HEK293T (cell line): ENCODE measurements at regions not wholly inside any gene's neighbourhood (a gene's known extent, or its start where the extent isn't known, plus 50 kb on each side); places are given as distances from the start of the nearest gene placed in this dataset.

Experiments
- CTCF ChIA-PET: fragments of 350-600 bp; formaldehyde crosslinking; extraction: SDS; loops from one replicate; lab custom pipeline; 2021; ENCODE audit warnings: antibody characterized with exemption, inconsistent platforms; lab: Yijun Ruan, JAX
- POLR2A ChIA-PET: fragments of 350-600 bp; formaldehyde crosslinking; extraction: SDS; loops from one replicate; lab custom pipeline; 2020; ENCODE audit warnings: antibody characterized with exemption, inconsistent platforms; lab: Yijun Ruan, JAX
- DNase-seq: peaks from one replicate; pipeline ENCODE4 v3.0.0; 2012; ENCODE audit warnings: mixed read lengths; ENCODE audit errors: extremely low spot score
- ARNT ChIP-seq: fragments of 450-650 bp; IDR thresholded peaks from 2 replicates; pipeline ENCODE4 v1.6.1; 2017; ENCODE audit warnings: mild to moderate bottlenecking
- BHLHE40 ChIP-seq: fragments of 450-650 bp; IDR thresholded peaks from 2 replicates; pipeline ENCODE4 v1.6.1; 2016; ENCODE audit warnings: mild to moderate bottlenecking, moderate library complexity, borderline replicate concordance
- CTBP1 ChIP-seq: fragments of 450-650 bp; IDR thresholded peaks from 2 replicates; pipeline ENCODE4 v1.6.1; 2016; ENCODE audit warnings: borderline replicate concordance
- ELF4 ChIP-seq: fragments of 450-650 bp; IDR thresholded peaks from 2 replicates; pipeline ENCODE4 v1.6.1; 2017; ENCODE audit warnings: antibody characterized with exemption
- FOXA1 ChIP-seq: fragments of 450-650 bp; IDR thresholded peaks from 2 replicates; pipeline ENCODE4 v1.6.1; 2016; ENCODE audit warnings: mild to moderate bottlenecking
- FOXK2 ChIP-seq: fragments of 450-650 bp; IDR thresholded peaks from 2 replicates; pipeline ENCODE4 v1.6.1; 2016; ENCODE audit warnings: mild to moderate bottlenecking
- FOXM1 ChIP-seq: fragments of 450-650 bp; IDR thresholded peaks from 2 replicates; pipeline ENCODE4 v1.6.1; 2017; ENCODE audit warnings: mild to moderate bottlenecking, borderline replicate concordance
- HDGF ChIP-seq: fragments of 450-650 bp; IDR thresholded peaks from 2 replicates; pipeline ENCODE4 v1.6.1; 2017; ENCODE audit warnings: antibody characterized with exemption, borderline replicate concordance
- L3MBTL2 ChIP-seq: fragments of 450-650 bp; conservative IDR thresholded peaks from 2 replicates; pipeline ENCODE4 v1.6.1; 2016; ENCODE audit warnings: mild to moderate bottlenecking
- LEF1 ChIP-seq: fragments of 450-650 bp; IDR thresholded peaks from 2 replicates; pipeline ENCODE4 v1.6.1; 2017; ENCODE audit warnings: mild to moderate bottlenecking, borderline replicate concordance
- NFRKB ChIP-seq: fragments of 450-650 bp; IDR thresholded peaks from 2 replicates; pipeline ENCODE4 v1.6.1; 2016; ENCODE audit warnings: mild to moderate bottlenecking, moderate library complexity
- SP1 ChIP-seq: fragments of 450-650 bp; IDR thresholded peaks from 2 replicates; pipeline ENCODE4 v1.6.1; 2017
- SUZ12 ChIP-seq: fragments of 450-650 bp; IDR thresholded peaks from 2 replicates; pipeline ENCODE4 v1.6.1; 2016; ENCODE audit warnings: mild to moderate bottlenecking
- TARDBP ChIP-seq: fragments of 450-650 bp; IDR thresholded peaks from 2 replicates; pipeline ENCODE4 v1.6.1; 2016
- ZNF384 ChIP-seq: fragments of 450-650 bp; IDR thresholded peaks from 2 replicates; pipeline ENCODE4 v1.6.1; 2016
- TF ChIP-seq, protein P1 (sequence below): fragments of 450-650 bp; IDR thresholded peaks from 2 replicates; pipeline ENCODE4 v1.6.1; 2016

DNA sequence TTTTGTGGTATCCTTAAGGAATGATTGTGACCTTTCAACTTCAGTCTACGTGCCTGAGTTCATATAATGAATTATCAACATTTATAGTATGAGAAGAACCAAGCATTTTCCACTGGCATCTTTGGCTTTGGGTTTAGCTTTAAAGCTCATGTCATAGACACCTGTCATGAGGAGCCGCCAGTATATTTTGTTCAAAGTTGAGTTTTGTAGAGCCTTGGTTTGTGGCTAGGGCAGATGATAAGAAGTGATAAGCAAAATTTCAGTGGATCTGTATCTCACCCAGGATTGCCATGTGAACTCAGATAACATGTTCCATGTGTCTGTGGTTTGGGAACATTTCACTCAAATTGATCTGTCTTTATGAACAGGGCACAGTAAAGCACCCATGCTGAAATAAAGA lies 873.2 kb downstream of the STPG2 start:
- POLR2A ChIA-PET: no interaction called here
- CTCF ChIA-PET: no interaction called here
- DNase-seq: no peak
- TF ChIP-seq FOXA1 (no peak), TARDBP (no peak), LEF1 (no peak), FOXM1 (no peak), HDGF (no peak), CTBP1 (no peak), BHLHE40 (no peak), ELF4 (no peak), L3MBTL2 (no peak), ZNF384 (no peak), SUZ12 (no peak), NFRKB (no peak), ARNT (no peak), SP1 (no peak), FOXK2 (no peak)
- TF ChIP-seq, protein P1, sequence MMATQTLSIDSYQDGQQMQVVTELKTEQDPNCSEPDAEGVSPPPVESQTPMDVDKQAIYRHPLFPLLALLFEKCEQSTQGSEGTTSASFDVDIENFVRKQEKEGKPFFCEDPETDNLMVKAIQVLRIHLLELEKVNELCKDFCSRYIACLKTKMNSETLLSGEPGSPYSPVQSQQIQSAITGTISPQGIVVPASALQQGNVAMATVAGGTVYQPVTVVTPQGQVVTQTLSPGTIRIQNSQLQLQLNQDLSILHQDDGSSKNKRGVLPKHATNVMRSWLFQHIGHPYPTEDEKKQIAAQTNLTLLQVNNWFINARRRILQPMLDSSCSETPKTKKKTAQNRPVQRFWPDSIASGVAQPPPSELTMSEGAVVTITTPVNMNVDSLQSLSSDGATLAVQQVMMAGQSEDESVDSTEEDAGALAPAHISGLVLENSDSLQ: no peak

DNA sequence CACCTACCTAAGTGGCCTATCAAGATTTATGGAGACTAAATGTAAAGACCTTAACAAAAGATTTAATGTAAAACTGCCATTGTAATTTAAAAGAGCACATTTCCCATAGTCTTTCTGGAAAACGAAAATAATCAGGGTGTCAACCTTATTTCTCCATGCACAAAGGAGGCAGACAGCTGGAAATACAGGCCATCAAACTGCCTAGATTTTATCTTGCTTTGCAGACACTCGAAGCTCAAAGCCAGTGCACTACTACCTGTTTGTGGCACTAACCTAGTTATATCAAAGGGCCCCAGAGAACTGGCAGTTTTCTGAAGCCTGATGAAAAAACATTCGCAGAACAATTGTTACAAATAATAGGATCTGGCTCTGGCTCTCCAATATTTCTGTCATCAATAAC lies 863.9 kb downstream of the STPG2 start:
- ChIA-PET POLR2A (no interaction called here), CTCF (no interaction called here)
- TF ChIP-seq ELF4 (no peak), HDGF (no peak), ARNT (no peak), FOXM1 (no peak), L3MBTL2 (no peak), CTBP1 (no peak), FOXA1 (no peak), SP1 (no peak), BHLHE40 (no peak), FOXK2 (no peak), LEF1 (no peak), TARDBP (no peak), ZNF384 (no peak), NFRKB (no peak), SUZ12 (no peak)
- TF ChIP-seq, protein P1: no peak
- no peak for DNase-seq

GRCh38 chr4:97300561-97300960 lies 842.7 kb downstream of the STPG2 start:
- TF ChIP-seq ELF4 (no peak), ARNT (no peak), FOXK2 (no peak), LEF1 (no peak), FOXM1 (no peak), L3MBTL2 (no peak), SUZ12 (no peak), NFRKB (no peak), ZNF384 (no peak), BHLHE40 (no peak), CTBP1 (no peak), FOXA1 (no peak), HDGF (no peak), SP1 (no peak), TARDBP (no peak)
- TF ChIP-seq, protein P1: no peak
- ChIA-PET CTCF (no interaction called here), POLR2A (no interaction called here)
- DNase-seq: no peak

DNA sequence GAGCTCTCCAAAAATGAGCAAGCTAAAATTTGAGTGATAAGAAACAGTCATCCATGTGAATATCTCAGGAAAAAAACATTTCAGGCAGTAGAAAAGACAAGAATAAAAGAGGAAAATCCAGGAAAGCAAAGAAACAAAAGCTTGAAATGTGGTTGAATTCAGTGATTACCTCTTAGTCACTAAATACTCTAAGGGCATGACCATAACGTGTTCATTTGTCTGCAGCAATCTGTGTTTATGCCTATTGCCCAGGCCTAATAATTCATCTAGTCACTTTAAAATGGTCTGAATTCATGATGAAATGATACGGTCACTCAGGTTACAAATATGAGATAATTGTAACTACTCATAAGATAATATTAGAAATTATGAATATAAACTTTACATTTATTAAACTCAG lies 837.9 kb downstream of the STPG2 start:
- POLR2A ChIA-PET: no interaction called here

GRCh38 chr4:97309121-97309520 lies 834.2 kb downstream of the STPG2 start:
- ChIA-PET POLR2A (no interaction called here), CTCF (no interaction called here)
- no peak for TF ChIP-seq FOXA1
- TF ChIP-seq BHLHE40: no peak
- TF ChIP-seq ARNT: no peak
- TF ChIP-seq TARDBP: no peak
- no peak for TF ChIP-seq LEF1
- no peak for TF ChIP-seq SP1
- TF ChIP-seq FOXM1: no peak
- DNase-seq: no peak

More for the DNA sequence above, 837.9 kb downstream of the STPG2 start:
- CTCF ChIA-PET: no interaction called here
- TF ChIP-seq FOXM1: no peak
- no peak for TF ChIP-seq SUZ12
- DNase-seq: no peak

GRCh38 chr4:97317201-97317600 lies 826.1 kb downstream of the STPG2 start:
- TF ChIP-seq FOXA1: no peak
- no peak for TF ChIP-seq NFRKB
- TF ChIP-seq BHLHE40: no peak
- no peak for TF ChIP-seq SP1
- no peak for TF ChIP-seq LEF1
- no peak for TF ChIP-seq TARDBP
- no peak for TF ChIP-seq SUZ12
- TF ChIP-seq L3MBTL2: no peak
- no peak for TF ChIP-seq ZNF384
- no peak for TF ChIP-seq ELF4
- TF ChIP-seq FOXK2: no peak
- no peak for TF ChIP-seq FOXM1
- TF ChIP-seq HDGF: no peak
- no peak for TF ChIP-seq CTBP1
- no peak for TF ChIP-seq ARNT
- ChIA-PET CTCF (no interaction called here), POLR2A (no interaction called here)
- no peak for DNase-seq
